SKM-1 treated with dmso at 0.1 percent for 144 hours (cell line): ENCODE measurements at regions not wholly inside any gene's neighbourhood (a gene's known extent, or its start where the extent isn't known, plus 50 kb on each side); places are given as distances from the start of the nearest gene placed in this dataset.
"Not testable (repeated sequence)": the region's sequence is repeated elsewhere in the genome, so short reads cannot be mapped to it uniquely, and the experiment has no call there.

ENCODE experiments used
- DNase-seq: peaks from one replicate; lab custom pipeline; 2025; ENCODE audit not compliant: unreplicated experiment; lab: John Stamatoyannopoulos, UW

DNA sequence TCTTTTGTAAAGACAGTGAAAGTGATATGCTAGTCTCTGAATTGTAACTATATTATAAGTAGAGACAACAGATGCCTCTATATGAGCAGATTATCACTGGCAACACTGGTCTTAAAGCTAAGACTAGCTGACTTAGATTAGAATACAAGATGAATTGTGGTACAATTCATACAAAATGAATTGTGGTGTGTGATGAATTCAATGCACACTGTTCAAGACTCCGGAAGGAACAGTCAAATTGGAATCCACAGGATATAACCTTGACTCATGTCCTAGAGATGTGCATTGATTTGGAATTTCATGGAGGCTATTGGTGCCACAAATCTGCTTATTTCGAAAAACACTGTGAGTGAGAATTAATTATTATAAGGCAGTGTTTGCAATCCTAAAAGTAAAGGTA is 701.8 kb downstream of the PCDH7 start:
- DNase-seq: no peak

DNA sequence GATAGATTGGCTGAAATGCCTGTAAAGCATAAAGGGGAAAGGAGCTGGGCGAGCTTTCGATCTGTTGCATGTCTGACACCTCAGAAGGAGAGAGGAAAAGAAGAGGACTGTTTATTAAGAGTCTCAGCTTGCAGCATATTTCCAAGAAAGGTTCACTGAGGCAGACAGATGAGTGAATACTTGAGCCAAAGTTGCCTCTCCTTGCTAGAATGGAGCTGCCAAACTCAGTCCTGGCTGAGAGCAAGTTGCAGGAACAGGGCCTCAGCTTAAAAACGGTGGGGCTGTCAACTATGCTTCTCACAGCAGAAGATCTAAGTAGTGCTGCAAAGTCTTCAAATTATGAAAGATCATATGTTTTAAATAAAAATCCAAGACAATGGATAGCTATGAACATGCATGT is 707.5 kb downstream of the PCDH7 start:
- no peak for DNase-seq

DNA sequence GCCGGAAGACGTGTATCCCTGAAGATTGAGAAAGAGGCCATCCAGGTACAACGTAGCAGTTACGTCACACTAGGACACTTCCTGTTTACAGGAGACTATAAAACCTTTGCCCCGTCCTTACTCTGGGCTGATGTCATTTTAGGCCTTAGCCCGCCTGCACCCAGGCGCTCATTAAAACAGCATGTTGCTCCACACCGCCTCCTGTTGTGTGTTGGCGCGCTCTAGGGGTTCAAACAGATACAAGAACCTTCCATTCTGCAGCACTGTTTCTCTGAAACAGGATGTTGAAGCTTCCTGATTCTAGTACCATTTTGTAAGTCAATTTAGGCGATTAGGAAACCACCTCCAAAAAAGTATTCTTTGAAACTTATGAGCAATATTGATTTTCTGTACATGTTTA is 722.1 kb downstream of the PCDH7 start:
- no peak for DNase-seq

DNA sequence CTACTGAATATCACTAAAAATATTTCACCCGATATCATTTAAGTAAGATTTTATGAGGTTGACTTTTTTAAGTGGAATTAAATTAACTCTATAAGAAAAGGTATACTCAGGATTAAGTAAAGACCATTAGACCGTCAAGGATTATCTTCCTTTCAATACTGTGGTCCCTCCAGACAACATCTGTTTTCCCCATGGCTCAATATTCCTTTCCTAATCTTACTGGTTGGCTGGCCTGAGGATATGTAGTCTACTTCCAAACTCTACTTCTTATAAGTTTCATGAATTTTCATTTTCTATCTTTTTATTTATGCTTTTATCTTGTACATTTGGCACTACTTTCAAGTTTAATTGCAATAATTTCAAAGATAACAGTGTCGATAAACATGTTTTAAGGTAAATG is 725.4 kb downstream of the PCDH7 start:
- no peak for DNase-seq

DNA sequence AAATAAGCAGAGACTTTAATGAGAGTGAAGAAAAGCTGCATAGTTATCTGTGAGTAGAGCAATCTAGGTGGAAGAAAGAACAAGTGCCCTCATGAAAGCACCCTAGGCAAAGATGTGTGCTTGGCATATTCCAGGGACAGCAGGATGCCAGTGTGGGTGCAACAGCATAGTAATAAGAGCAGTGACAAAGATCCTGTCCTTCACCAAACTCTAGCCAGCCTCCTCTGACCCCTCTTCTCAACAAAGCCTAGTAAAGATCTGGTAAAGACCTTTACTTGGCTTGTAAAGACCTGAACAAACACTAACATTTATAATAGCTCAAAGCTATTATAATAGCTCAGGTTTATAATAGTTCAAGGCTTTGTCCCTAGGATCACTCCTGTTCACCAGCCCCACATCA is 735.4 kb downstream of the PCDH7 start:
- no peak for DNase-seq

DNA sequence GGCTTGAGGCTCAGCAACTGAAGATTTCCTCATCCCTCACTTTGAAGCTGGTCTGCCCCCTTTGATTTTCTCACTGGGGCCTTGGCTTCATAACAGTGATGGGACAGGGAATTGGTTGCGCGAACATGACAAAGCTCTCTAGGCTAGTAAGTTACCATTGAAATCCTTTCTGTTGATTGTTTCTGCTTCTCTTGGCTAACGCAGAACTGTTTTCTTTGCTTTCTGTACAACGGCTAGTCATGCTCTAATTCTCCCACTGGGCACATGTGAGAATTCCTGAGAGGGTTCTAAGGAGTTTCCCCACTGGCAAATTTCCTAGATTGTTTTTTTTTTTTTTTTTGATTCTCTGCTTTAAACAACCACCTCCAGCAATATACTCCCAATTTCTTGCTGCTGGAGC is 738.6 kb downstream of the PCDH7 start:
- no peak for DNase-seq

DNA sequence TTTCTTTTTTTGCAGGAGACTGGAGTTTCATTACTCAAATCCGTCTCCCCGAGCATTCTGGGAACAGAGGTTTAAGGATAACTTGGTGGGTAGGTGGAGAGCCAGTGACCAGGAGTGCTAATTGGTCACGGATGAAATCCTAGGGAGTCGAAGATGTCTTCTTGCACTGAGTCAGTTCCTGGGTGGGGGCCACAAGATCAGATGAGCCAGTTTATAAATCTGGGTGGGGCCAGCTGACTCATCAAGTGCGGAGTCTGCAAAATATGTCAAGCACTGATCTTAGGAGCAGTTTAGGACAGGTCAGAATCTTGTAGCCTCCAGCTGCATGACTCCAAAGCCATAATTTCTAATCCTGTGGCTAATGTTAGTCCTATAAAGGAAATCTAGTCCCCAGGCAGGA is 741.3 kb downstream of the PCDH7 start:
- DNase-seq: no peak

DNA sequence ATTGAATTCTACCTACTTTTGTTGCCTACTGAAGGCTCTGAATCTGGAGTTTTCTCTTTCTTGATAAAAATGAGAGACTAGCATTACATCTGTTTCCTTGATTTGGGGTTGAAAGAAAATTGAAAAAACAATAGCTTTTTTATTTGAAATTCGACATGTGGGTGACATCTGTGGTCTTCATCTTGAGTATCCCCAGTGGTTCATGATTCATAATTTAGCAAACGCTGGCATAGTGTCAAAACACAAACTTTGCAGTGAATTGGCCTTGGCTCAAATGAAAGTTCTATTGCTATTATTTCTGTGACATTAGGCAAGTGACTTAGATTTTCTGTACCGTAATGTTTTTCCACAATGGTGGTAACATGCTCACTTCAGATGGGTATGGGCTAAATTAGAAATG is 747.6 kb downstream of the PCDH7 start:
- no peak for DNase-seq

DNA sequence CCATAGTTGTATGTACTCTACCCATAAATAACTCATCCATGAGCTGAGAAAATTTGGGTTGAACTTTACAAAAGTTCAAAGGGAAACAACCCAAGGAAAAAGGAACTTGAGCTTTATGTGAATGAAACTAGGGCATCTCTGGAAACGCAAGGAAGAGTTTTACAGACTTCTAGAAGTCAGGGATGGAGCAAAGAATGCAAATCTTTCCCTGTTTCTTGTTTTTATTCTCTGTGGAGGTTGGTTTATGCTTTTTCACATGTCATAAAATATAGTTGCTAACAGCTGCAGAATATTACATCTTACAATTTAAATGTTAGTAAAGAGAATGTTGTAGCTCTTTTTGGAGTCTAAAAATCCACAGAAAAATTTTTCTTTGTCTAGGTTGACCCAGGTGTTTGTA is 754.1 kb downstream of the PCDH7 start:
- DNase-seq: no peak

DNA sequence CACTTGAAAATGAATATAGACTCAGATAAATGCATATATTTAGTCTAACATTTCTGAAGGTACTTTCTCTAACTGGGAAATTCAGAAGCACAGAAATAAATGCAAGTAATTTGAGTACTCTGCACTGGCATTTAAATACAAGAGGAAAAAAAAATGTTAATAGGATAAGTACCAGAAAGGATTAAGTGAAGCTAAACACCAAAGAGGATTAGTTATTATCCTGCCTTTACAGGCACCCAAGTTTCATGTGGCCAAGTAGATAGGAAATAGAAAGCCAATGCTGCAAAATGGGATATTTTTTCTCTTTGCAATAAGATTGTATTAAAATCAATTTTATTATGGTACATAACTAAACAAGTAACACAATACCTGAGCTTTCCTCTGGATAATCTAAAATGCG is 762.5 kb downstream of the PCDH7 start:
- no peak for DNase-seq

DNA sequence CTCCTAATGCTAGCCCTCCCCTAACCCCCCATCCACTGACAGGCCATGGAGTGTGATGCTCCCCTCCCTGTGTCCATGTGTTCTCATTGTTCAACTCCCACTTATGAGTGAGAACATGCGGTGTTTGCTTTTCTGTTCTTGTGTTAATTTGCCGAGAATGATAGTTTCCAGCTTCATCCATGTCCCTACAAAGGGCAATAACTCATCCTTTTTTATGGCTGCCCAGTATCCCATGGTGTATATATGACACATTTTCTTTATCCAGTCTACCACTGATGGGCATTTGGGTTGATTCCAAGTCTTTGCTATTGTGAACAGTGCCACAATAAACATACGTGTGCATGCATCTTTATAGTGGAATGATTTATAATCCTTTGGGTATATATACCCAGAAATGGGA is 779.0 kb downstream of the PCDH7 start:
- DNase-seq: not testable (repeated sequence)

DNA sequence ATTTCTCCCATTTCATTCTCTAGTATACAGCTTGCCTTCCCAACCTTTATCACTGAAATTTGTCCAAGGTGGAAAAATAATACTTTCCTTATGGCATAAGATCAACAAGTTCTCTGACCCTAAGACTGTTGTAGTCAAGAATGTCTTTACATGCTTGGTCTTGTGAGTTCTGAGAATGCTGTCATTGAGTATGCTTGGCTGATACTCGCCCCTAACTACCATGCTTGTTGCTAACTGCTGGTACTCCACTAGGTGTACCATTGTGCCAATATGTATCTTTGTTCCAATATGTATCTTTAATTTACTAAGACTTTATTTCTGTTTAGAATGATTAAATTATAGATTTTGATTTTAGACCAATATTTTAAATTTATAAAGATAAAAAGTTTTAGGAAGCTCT is 796.4 kb downstream of the PCDH7 start:
- no peak for DNase-seq

DNA sequence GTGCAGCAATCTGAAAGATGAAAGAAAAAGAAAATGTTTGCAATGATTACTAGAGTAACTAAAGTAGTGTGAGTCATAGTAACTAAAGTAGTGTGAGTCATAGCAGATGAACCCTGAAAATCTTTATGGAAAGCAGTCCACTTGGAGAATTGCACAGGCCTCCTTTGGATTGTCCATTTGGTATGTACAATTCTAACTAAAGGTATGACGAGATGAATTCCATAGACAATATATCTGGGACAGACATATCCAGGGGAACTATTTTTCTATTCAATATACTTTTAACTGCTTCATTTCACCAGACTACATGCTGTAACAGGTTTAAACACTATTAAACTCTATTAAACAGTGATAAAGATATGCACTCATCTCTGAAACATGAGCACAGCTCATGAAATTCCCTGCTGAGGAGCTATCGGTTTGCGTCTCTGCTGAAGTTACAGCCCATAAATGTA is 798.7 kb downstream of the PCDH7 start:
- DNase-seq: no peak

DNA sequence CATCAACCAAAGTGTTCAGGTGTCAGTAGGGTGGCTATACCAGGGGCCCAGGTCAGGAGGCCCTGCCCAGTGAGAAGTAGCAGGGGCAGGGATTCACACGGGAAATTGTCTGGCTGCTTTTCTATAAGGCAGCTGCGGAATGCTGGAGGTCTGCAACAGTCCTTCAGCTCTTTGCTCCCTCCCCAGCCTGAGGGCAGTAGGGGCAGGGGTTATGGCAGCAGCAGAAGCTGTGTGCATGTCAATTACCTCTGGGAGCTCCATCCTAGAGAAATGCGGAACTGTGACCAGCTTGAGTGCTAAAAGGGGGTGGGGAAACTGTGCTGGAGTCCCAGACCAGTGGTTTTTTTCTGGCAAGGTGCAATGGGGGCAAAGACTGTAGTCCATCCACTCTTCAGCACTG is 810.4 kb downstream of the PCDH7 start:
- no peak for DNase-seq

DNA sequence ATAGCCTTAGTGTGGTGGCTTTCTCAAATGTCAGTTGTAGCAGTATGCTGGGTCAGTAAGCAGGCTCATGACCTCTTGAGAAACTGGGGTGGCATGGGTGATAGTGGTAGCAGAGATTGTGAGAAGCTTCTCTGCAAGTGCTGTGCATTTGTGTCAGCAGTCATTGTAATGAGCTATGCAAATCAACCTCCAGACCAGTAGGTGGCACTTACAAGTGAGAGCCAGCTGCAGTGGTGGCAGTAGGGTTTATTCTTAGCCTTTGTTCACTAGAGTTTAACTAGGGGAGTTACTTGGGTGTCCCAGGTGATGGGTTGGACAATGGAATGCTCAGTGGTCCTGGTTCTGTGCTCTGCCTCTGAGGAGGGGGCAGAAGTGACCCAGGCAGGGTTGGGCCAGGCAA is 818.7 kb downstream of the PCDH7 start:
- no peak for DNase-seq

DNA sequence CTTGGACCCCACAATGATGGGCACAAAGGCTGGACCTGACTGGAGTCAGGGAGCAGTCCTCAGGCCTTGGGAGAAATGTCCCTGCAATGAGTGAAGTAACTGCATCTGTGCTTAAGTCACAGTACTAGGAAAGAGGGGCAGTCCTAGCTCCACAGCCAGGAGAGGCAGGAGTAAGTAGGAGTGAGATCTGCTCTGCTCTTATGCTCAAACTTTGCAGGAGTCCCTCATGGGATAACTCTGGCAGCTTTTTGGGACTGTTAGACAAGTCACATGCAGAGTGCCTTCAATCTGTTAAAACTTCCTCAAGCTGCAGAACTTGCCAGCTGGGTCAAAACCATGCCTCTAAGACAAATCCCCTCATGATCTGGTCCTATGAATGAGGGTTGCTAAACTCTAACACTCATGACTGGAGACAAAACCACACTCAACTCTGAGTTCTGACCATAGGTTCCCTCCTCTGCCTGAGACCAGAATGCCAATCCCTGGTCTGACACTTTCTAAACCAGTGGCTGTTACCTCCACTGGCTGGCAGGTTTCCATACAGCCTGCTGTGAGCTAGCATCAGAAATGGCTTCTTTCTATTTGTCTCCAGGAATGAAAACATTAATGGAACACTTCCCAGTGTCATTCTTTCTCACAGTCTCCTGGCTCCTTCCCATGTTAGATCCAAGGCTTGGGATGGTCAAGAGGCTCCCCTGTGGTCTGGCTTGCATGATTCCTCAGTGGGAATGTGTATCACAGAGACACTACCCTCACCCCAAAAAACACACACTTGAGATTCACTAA is 819.3 kb downstream of the PCDH7 start:
- DNase-seq: no peak

DNA sequence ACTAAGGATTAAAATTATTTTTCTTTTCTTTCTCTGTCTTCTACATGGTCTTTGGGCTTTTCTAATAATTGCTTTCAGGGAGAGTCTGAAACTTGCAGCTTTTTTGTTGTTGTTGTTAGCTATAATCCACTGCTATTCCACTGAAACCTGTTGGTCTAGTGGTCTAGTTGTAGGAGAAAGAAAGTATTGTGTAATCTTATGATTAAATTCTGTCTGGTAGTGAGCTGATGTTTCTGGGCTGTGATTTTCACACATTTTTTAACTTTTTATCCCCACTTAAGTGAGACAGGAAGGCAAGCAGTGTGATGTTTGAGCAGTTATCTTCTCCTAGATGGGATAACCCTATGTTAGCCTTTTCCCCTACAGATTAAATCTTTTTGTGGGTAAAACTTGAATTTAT is 825.2 kb downstream of the PCDH7 start:
- no peak for DNase-seq

DNA sequence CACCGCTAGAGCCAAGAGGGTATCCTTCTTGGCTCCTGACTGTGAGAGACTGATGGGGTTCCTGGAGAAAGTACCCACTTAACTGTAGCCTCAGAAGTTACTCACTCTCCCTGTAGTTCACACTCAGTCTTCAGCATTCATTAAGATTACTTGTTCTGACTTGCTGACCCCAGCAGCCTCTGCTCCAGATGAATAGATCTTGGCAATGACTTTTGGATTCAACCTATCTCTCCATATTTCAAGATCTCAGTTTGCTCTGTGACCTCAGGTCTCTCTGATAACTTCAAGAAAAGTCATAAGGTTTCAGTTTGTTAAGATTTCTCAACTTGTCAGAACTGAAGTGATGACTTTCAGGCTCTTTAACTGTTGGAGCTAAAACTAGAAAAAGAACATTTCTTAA is 825.6 kb downstream of the PCDH7 start:
- DNase-seq: no peak

DNA sequence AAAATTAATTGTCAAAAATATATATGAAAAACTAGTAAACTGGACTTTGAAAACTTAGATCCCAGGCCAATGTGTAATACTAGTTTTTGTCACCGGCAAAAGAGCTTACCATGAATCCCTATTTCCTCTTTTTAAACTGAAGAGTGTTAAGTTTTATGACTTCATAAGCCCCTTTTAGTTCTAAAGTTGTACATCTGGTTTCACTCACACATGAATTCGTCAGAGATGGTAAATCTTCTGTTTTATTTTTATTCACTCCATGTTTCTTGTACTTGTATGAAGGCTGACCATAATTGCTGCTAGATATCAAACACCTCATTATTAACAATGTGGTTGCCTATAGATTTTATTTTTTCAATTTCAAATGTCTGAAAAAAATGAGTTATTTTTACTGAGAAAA is 827.9 kb downstream of the PCDH7 start:
- no peak for DNase-seq

DNA sequence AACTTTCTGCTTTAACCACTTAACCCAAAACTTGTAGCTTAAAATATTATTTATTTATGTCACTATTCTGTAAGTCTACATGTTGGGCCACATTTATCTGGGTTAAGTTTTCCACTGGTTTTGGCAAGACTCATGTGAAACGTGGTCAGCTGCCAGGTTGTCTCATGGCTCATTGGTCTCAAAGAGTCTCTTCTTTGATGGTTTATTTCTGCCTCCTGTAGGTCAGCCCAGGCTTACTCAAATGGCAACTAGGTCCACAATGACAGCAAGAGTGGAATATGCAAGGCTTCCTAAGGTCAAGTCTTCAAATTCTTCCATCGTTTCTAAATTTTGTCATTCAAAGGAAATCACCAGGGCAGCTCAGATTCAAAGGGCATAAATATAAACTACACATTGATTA is 828.7 kb downstream of the PCDH7 start:
- DNase-seq: no peak

DNA sequence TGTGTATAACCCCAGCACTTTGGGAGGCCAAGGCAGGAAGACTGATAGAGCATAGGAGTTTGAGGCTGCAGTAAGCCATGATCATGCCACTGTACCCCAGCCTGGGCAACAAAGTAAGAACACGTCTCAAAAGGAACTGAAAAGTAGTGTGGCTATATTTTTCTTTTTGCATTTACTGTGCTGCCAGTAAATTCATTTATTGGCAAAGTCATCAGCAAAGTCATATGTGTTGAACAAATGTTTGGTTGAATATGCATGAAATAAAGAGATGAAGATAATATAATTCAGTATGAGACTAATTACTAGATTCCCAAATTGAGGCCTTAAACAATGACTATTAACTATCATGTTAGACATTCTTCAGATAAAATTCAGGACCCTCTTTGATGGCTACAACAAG is 829.1 kb downstream of the PCDH7 start:
- DNase-seq: no peak

DNA sequence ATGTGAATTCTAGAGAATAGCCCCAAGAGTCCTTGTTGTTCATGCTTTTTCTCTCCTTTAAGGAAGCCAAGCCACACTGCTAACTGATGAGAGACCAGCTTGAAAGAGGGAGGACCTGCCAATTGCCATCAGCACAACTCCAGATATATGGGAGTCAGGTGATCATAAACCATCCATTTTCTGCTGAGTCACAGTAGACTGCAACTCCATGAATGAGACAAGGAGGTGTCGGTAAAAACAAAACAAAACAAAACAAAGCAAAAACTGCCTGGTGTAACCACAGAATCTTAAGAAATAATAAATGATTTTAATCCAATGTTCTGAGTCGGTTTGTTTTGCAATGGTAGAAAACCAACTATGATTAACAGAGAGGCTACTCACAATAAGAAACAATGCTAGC is 837.3 kb downstream of the PCDH7 start:
- no peak for DNase-seq

DNA sequence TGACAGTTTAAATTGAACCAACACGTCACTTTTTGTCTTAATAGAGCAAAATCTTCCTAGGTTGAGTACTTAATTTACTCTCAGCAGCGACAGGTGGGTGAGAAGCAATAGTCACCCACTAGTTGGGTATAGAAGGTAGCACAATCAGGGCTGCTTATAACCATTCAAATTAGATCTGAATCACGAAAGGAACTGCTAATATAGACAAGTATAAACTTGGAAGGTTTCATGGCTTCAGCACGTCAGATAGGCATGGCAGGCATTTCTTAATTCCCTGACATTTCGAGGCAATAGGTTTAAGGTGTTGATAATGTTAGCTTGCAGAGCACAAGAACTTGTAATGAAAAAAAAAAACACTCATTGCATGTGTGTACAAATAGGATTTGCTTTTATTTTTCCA is 853.4 kb downstream of the PCDH7 start:
- no peak for DNase-seq
